Progenitor cell of endocrine pancreas (in vitro differentiated cells): ENCODE measurements at regions not wholly inside any gene's neighbourhood (a gene's known extent, or its start where the extent isn't known, plus 50 kb on each side); places are given as distances from the start of the nearest gene placed in this dataset.

Source experiments
- DNase-seq: peaks from one replicate; pipeline ENCODE4 v3.0.0; 2021; ENCODE audit warnings: low spot score; ENCODE audit not compliant: unreplicated experiment
- H3K27ac Mint-ChIP-seq: 2 replicates; pipeline ENCODE4 v1.8.0; 2021; ENCODE audit warnings: mild to moderate bottlenecking, moderate library complexity, mixed read lengths
- H3K27me3 Mint-ChIP-seq: 2 replicates; pipeline ENCODE4 v1.8.0; 2021; ENCODE audit warnings: mixed read lengths
- H3K36me3 Mint-ChIP-seq: 2 replicates; pipeline ENCODE4 v1.8.0; 2022; ENCODE audit warnings: mixed read lengths; ENCODE audit not compliant: insufficient read depth
- H3K4me1 Mint-ChIP-seq: 2 replicates; pipeline ENCODE4 v1.8.0; 2021; ENCODE audit warnings: low read depth, mixed read lengths
- H3K4me3 Mint-ChIP-seq: 2 replicates; pipeline ENCODE4 v1.8.0; 2021; ENCODE audit warnings: low read depth, mild to moderate bottlenecking, moderate library complexity, mixed read lengths
- H3K9me3 Mint-ChIP-seq: 2 replicates; pipeline ENCODE4 v1.8.0; 2021; ENCODE audit warnings: low read depth, mixed read lengths
- TF ChIP-seq, protein P1 (sequence below): fragments of 200-600 bp; sonication (generic); IDR thresholded peaks from one replicate; pipeline ENCODE4 v1.5.0; 2021; ENCODE audit warnings: antibody characterized with exemption, mild to moderate bottlenecking; ENCODE audit not compliant: unreplicated experiment

- no peaks in the 10 kb centered on the region for H3K36me3 Mint-ChIP-seq
- peaks cover 9% of the 10 kb centered on the region for H3K4me1 Mint-ChIP-seq
- H3K4me3 Mint-ChIP-seq, result no peak overlapping the region
- no peak overlapping the region for H3K27ac Mint-ChIP-seq
- H3K9me3 Mint-ChIP-seq, result no peaks in the 10 kb centered on the region
- H3K27me3 Mint-ChIP-seq, result peaks cover 7% of the 10 kb centered on the region
- no peak for DNase-seq
- TF ChIP-seq, protein P1, sequence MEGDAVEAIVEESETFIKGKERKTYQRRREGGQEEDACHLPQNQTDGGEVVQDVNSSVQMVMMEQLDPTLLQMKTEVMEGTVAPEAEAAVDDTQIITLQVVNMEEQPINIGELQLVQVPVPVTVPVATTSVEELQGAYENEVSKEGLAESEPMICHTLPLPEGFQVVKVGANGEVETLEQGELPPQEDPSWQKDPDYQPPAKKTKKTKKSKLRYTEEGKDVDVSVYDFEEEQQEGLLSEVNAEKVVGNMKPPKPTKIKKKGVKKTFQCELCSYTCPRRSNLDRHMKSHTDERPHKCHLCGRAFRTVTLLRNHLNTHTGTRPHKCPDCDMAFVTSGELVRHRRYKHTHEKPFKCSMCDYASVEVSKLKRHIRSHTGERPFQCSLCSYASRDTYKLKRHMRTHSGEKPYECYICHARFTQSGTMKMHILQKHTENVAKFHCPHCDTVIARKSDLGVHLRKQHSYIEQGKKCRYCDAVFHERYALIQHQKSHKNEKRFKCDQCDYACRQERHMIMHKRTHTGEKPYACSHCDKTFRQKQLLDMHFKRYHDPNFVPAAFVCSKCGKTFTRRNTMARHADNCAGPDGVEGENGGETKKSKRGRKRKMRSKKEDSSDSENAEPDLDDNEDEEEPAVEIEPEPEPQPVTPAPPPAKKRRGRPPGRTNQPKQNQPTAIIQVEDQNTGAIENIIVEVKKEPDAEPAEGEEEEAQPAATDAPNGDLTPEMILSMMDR, result no peak
Measured at GRCh38 chr6:91149246-91149955, 562.5 kb upstream of the MAP3K7 start.

DNA sequence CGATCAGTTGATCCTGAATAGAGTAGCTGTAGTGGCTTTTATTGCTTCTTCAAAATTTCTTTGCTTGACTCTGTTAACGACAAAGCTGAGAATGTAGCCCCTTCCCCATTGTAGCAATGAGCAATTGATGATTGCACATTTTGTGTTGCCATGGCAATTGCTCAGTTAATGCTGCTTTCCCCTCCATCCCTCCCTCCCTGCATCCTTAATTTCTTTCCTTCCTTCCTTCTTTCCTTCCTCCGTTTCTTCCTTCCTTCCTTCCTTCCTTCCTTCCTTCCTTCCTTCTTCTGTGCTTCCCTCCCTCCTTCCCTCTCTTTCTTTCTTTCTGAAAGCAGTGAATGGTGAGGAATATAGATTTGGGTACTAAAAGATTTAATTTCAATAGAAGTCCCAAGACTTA is 557.3 kb upstream of the MAP3K7 start:
- Mint-ChIP-seq H3K4me3 (no peak overlapping the region), H3K9me3 (no peaks in the 10 kb centered on the region), H3K36me3 (no peaks in the 10 kb centered on the region), H3K27ac (no peak overlapping the region), H3K4me1 (no peaks in the 10 kb centered on the region), H3K27me3 (peaks cover 4% of the 10 kb centered on the region)
- TF ChIP-seq, protein P1, result no peak
- no peak for DNase-seq

GRCh38 chr6:91142154-91142553 is 555.3 kb upstream of the MAP3K7 start:
- no peak overlapping the region for H3K27ac Mint-ChIP-seq
- no peaks in the 10 kb centered on the region for H3K36me3 Mint-ChIP-seq
- TF ChIP-seq, protein P1, result no peak
- H3K4me1 Mint-ChIP-seq, result no peaks in the 10 kb centered on the region
- no peaks in the 10 kb centered on the region for H3K27me3 Mint-ChIP-seq
- H3K4me3 Mint-ChIP-seq, result no peak overlapping the region
- H3K9me3 Mint-ChIP-seq, result no peaks in the 10 kb centered on the region
- DNase-seq, result no peak

DNA sequence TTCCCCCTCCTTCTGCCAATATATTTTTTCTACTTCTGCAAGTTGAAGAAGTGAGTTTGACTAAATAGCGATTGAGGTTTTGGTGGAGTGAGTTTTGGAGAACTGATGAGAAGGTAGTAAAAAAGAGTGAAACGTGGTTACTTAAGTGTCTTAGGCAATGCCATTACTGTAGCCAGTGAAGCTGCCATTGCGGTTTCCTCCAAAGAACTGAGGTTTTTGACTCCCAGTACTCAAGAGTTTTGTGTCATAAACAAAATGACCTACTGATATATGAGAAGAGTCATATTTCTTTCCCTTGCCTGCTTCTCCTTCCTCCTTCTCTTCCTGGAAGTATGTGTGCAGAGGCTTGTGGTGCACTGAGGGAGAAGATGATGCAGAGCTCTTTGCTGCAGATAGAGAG is 554.5 kb upstream of the MAP3K7 start:
- no peaks in the 10 kb centered on the region for H3K36me3 Mint-ChIP-seq
- TF ChIP-seq, protein P1, result no peak

GRCh38 chr6:91140449-91140848 is 553.6 kb upstream of the MAP3K7 start:
- no peaks in the 10 kb centered on the region for H3K4me1 Mint-ChIP-seq
- no peaks in the 10 kb centered on the region for H3K27me3 Mint-ChIP-seq
- TF ChIP-seq, protein P1, result no peak
- no peak overlapping the region for H3K4me3 Mint-ChIP-seq
- DNase-seq, result no peak
- no peaks in the 10 kb centered on the region for H3K9me3 Mint-ChIP-seq
- no peak overlapping the region for H3K27ac Mint-ChIP-seq
- H3K36me3 Mint-ChIP-seq, result no peaks in the 10 kb centered on the region

More for the DNA sequence above, 554.5 kb upstream of the MAP3K7 start:
- Mint-ChIP-seq H3K4me3 (no peak overlapping the region), H3K27me3 (no peaks in the 10 kb centered on the region), H3K9me3 (no peaks in the 10 kb centered on the region), H3K4me1 (no peaks in the 10 kb centered on the region), H3K27ac (no peak overlapping the region)
- no peak for DNase-seq
